SU-DHL-6 (cell line): ENCODE measurements at regions not wholly inside any gene's neighbourhood (a gene's known extent, or its start where the extent isn't known, plus 50 kb on each side); places are given as distances from the start of the nearest gene placed in this dataset.

ENCODE experiments used
- CTCF ChIP-seq: fragments of 200-600 bp; sonication (generic); IDR thresholded peaks from one replicate; pipeline ENCODE4 v1.5.1; 2017; ENCODE audit warnings: antibody characterized with exemption, mild to moderate bottlenecking, low read length, moderate library complexity; ENCODE audit not compliant: insufficient read depth, poor library complexity, severe bottlenecking
- EZH2phosphoT487 ChIP-seq: fragments of 200-600 bp; sonication (generic), shearing (Covaris generic); conservative IDR thresholded peaks from 2 replicates; pipeline ENCODE4 v1.6.1; 2018; ENCODE audit warnings: mild to moderate bottlenecking, antibody characterized with exemption, low read length, moderate library complexity, mixed read lengths

GRCh38 chr2:150925611-150926010 is 336.1 kb downstream of the RBM43 start:
- TF ChIP-seq CTCF, result no peak
- no peak for TF ChIP-seq EZH2phosphoT487
